ENCODE measurements at regions not wholly inside any gene's neighbourhood (a gene's known extent, or its start where the extent isn't known, plus 50 kb on each side); places are given as distances from the start of the nearest gene placed in this dataset.

DNA sequence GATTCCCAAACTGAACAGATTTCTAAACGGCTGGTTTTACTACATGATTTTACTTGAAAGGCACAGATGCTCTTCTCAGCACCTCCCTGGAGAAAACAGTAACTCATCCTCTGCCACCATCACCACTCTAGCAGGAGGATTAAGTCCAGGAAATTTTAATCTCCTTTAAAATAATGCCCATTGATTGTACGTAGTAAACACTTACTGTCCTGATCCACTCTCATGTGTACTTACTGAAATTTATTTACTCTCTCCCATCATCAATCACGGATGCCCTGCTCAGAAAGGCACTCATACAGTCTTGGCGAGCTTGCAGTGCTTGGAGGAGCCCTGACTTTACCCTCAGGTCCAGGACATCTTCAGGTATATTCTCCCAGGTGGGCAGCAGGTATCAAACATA lies 239.8 kb upstream of the EGLN3 start:
- TF ChIP-seq, protein P1, sequence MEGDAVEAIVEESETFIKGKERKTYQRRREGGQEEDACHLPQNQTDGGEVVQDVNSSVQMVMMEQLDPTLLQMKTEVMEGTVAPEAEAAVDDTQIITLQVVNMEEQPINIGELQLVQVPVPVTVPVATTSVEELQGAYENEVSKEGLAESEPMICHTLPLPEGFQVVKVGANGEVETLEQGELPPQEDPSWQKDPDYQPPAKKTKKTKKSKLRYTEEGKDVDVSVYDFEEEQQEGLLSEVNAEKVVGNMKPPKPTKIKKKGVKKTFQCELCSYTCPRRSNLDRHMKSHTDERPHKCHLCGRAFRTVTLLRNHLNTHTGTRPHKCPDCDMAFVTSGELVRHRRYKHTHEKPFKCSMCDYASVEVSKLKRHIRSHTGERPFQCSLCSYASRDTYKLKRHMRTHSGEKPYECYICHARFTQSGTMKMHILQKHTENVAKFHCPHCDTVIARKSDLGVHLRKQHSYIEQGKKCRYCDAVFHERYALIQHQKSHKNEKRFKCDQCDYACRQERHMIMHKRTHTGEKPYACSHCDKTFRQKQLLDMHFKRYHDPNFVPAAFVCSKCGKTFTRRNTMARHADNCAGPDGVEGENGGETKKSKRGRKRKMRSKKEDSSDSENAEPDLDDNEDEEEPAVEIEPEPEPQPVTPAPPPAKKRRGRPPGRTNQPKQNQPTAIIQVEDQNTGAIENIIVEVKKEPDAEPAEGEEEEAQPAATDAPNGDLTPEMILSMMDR (IDR thresholded peaks at IDR 0.05; ENCODE audit: borderline replicate concordance), result no peak
- no peak overlapping the region for H3K27ac ChIP-seq (replicated peaks)
- no peaks in the 10 kb centered on the region for H3K9me3 ChIP-seq (replicated peaks)
- H3K4me3 ChIP-seq, result no peak overlapping the region
- no peaks in the 10 kb centered on the region for H3K27me3 ChIP-seq (ENCODE audit: low read depth)
- no peaks in the 10 kb centered on the region for H3K36me3 ChIP-seq
- intact Hi-C loops (cut with micrococcal nuclease), result no loop called here
- DNase-seq, result no peak
- H3K4me1 ChIP-seq, result no peaks in the 10 kb centered on the region

DNA sequence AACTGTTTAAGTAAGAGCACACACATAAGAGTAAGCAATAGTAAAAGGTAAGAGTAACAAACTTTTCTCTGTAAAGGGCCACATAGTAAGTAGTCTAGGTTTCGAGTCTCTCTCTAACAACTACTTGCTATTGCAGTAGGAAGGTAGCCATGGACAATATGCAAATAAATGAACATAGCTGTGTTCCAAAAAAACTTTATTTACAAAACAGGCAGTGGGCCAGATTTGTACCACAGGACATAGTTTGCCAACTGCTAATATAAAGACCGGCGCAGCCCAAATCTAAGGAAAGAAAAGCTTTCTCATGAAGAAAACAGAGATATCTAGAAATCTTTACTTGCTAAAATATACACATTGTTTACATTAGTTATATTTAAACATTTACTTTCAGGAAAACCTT lies 239.0 kb upstream of the EGLN3 start:
- Histone ChIP-seq H3K4me3 (no peak overlapping the region), H3K36me3 (no peaks in the 10 kb centered on the region), H3K27ac (replicated peaks) (no peak overlapping the region), H3K9me3 (replicated peaks) (no peaks in the 10 kb centered on the region), H3K27me3 (ENCODE audit: low read depth) (no peaks in the 10 kb centered on the region), H3K4me1 (no peaks in the 10 kb centered on the region)
- no peak for DNase-seq
- TF ChIP-seq, protein P1 (IDR thresholded peaks at IDR 0.05; ENCODE audit: borderline replicate concordance), result no peak
- intact Hi-C loops (cut with micrococcal nuclease), result no loop called here

DNA sequence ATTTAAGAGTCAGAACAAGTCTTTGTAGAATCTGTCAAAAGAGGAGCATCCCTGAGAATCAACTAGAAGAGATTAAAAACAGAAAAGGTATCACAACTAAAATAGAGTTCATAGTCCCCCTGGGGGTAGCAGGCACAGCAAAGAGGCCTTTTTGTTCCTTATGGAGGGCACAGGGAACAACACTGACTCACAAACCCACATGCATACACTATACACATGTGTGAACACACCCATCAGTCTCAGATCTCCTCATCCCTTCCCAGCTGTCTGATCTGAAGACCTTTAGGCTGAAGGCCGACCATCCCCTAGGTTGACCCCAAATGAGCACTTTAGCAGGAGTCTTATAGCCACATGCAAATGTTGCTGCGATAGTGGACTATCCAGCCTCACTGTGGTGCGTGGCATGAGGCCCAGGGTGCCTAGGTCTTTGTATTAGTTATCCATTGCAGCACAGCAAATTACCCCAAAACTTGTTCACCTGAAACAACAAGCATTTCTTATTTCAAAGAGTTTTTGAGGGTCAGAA lies 236.7 kb upstream of the EGLN3 start:
- Histone ChIP-seq H3K9me3 (replicated peaks) (no peaks in the 10 kb centered on the region), H3K4me3 (no peak overlapping the region), H3K27me3 (ENCODE audit: low read depth) (no peaks in the 10 kb centered on the region), H3K27ac (replicated peaks) (no peak overlapping the region), H3K36me3 (no peaks in the 10 kb centered on the region), H3K4me1 (no peaks in the 10 kb centered on the region)
- DNase-seq, result no peak
- TF ChIP-seq, protein P1 (IDR thresholded peaks at IDR 0.05; ENCODE audit: borderline replicate concordance), result no peak
- intact Hi-C loops (cut with micrococcal nuclease), result no loop called here

DNA sequence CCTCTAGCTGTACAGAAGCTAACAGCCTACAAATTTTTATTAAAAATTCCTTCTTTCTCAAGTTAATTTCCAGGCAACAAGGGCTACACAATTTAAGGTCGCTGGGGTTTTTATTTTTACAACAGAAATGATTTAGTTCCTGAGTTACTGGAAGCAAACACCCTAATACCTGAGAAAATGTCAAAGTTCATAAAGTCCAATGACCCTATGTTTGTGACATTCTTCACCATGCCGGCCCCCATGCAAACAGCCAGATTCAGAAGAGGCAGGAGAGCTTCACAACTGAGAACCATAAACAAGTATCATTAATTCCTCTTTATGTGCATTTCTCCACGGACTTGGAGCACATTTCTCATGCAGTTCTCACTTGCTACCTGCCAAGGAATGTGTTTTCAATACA lies 236.2 kb upstream of the EGLN3 start:
- DNase-seq, result no peak
- Histone ChIP-seq H3K9me3 (replicated peaks) (no peaks in the 10 kb centered on the region), H3K4me3 (no peak overlapping the region), H3K4me1 (no peaks in the 10 kb centered on the region), H3K36me3 (no peaks in the 10 kb centered on the region), H3K27ac (replicated peaks) (no peak overlapping the region), H3K27me3 (ENCODE audit: low read depth) (no peaks in the 10 kb centered on the region)
- intact Hi-C loops (cut with micrococcal nuclease), result no loop called here
- TF ChIP-seq, protein P1 (IDR thresholded peaks at IDR 0.05; ENCODE audit: borderline replicate concordance), result no peak

DNA sequence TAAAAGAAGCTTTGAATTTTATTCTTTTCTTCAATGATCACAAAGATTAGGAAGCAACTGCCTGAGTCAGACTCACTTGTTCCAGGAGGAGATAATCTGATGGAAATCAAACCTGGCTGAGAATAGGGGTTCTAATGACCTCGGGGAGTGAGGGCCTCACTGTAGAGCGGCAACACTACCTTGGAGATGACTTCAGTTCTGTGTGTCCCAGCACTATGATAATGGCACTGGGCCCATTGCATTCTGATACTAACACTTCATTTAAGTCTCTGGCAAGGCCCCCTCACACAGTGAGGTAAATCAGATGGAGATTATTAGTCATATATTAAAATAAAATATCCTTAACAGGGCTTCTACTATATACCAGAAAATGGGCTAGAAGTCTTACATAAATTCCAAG lies 233.3 kb upstream of the EGLN3 start:
- TF ChIP-seq, protein P1 (IDR thresholded peaks at IDR 0.05; ENCODE audit: borderline replicate concordance), result no peak
- DNase-seq, result no peak
- no peak overlapping the region for H3K27ac ChIP-seq (replicated peaks)
- H3K9me3 ChIP-seq (replicated peaks), result no peaks in the 10 kb centered on the region
- no peaks in the 10 kb centered on the region for H3K27me3 ChIP-seq (ENCODE audit: low read depth)
- peaks cover 9% of the 10 kb centered on the region for H3K4me1 ChIP-seq
- no peaks in the 10 kb centered on the region for H3K36me3 ChIP-seq
- intact Hi-C loops (cut with micrococcal nuclease), result no loop called here
- no peak overlapping the region for H3K4me3 ChIP-seq

DNA sequence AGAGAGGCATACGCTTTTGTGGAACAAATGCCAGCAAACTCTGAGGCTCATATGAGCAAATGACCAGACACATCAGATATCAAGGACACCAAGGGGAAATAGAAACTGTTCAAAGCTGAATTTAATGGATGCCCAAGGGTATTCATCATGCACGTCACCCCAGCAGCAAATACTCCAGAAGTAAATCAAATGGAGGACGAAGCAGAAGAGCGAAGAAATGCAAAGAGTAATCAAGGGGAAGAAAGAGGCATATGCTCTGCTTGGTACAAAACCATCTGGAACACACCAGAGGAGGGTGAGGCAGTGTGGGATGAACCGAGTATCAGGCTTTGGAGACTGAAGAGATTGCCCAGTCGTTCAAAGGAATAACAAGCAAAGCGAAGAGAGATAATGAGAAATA lies 232.6 kb upstream of the EGLN3 start:
- no peak for DNase-seq
- TF ChIP-seq, protein P1 (IDR thresholded peaks at IDR 0.05; ENCODE audit: borderline replicate concordance), result no peak
- Histone ChIP-seq H3K4me3 (no peak overlapping the region), H3K9me3 (replicated peaks) (no peaks in the 10 kb centered on the region), H3K27me3 (ENCODE audit: low read depth) (no peaks in the 10 kb centered on the region), H3K4me1 (peaks cover 9% of the 10 kb centered on the region), H3K27ac (replicated peaks) (no peak overlapping the region), H3K36me3 (no peaks in the 10 kb centered on the region)
- intact Hi-C loops (cut with micrococcal nuclease), result no loop called here

All from left ventricle myocardium inferior (tissue), 1 donor.